OCI-LY1 (cell line): ENCODE measurements at regions not wholly inside any gene's neighbourhood (a gene's known extent, or its start where the extent isn't known, plus 50 kb on each side); places are given as distances from the start of the nearest gene placed in this dataset.

ENCODE experiments used
- H2AFZ ChIP-seq: fragments of 200-600 bp; sonication (generic), shearing (Covaris generic); 2 replicates; pipeline ENCODE4 v1.6.0; 2014; ENCODE audit warnings: antibody characterized with exemption, mild to moderate bottlenecking, low read length
- H3F3A ChIP-seq: fragments of 200-600 bp; sonication (generic), shearing (Covaris generic); 2 replicates; pipeline ENCODE4 v1.6.0; 2014; ENCODE audit warnings: mild to moderate bottlenecking, antibody characterized with exemption, low read length, moderate library complexity; ENCODE audit not compliant: insufficient read depth
- H3K27ac ChIP-seq: fragments of 200-600 bp; sonication (generic); 2 replicates; pipeline ENCODE4 v1.5.1; 2014; ENCODE audit warnings: low read length, mixed run types, mild to moderate bottlenecking, low read depth; ENCODE audit not compliant: poor library complexity, severe bottlenecking
- H3K27me3 ChIP-seq: fragments of 200-600 bp; sonication (generic); 2 replicates; pipeline ENCODE4 v1.6.0; 2014; ENCODE audit warnings: antibody characterized with exemption, mild to moderate bottlenecking, low read length, moderate library complexity; ENCODE audit not compliant: insufficient read depth
- H3K36me3 ChIP-seq: fragments of 200-600 bp; sonication (generic); 2 replicates; pipeline ENCODE4 v1.6.1; 2014; ENCODE audit warnings: mild to moderate bottlenecking, antibody characterized with exemption, low read length, moderate library complexity, mixed read lengths; ENCODE audit not compliant: insufficient read depth
- H3K4me1 ChIP-seq: fragments of 200-600 bp; sonication (generic); 2 replicates; pipeline ENCODE4 v1.5.1; 2014; ENCODE audit warnings: mild to moderate bottlenecking, low read length, moderate library complexity; ENCODE audit not compliant: insufficient read depth, severe bottlenecking
- H3K4me2 ChIP-seq: fragments of 200-600 bp; sonication (generic), shearing (Covaris generic); 2 replicates; pipeline ENCODE4 v1.6.1; 2014; ENCODE audit warnings: low read length
- H3K4me3 ChIP-seq: fragments of 200-600 bp; sonication (generic); 2 replicates; pipeline ENCODE4 v1.5.1; 2014; ENCODE audit warnings: low read length, low read depth, mild to moderate bottlenecking, mixed read lengths; ENCODE audit not compliant: poor library complexity, severe bottlenecking
- H3K79me2 ChIP-seq: fragments of 200-600 bp; shearing (Covaris generic); 2 replicates; pipeline ENCODE4 v1.6.1; 2016; ENCODE audit warnings: mixed run types, low read length, mixed read lengths; ENCODE audit not compliant: insufficient read depth
- H3K9ac ChIP-seq: fragments of 200-600 bp; sonication (generic), shearing (Covaris generic); 2 replicates; pipeline ENCODE4 v1.6.1; 2014; ENCODE audit warnings: mild to moderate bottlenecking, low read length, mixed read lengths
- H3K9me2 ChIP-seq: fragments of 200-600 bp; sonication (generic), shearing (Covaris generic); 2 replicates; pipeline ENCODE4 v1.6.1; 2014; ENCODE audit warnings: low read depth, mild to moderate bottlenecking, low read length, mixed read lengths
- H3K9me3 ChIP-seq: fragments of 200-600 bp; shearing (Covaris generic); 2 replicates; pipeline ENCODE4 v1.6.1; 2014; ENCODE audit warnings: low read length, mixed read lengths
- H4K20me1 ChIP-seq: fragments of 200-600 bp; sonication (generic), shearing (Covaris generic); 2 replicates; pipeline ENCODE4 v1.6.0; 2016; ENCODE audit warnings: mild to moderate bottlenecking, low read length; ENCODE audit not compliant: insufficient read depth
- CTCF ChIP-seq: fragments of 200-600 bp; sonication (generic), shearing (Covaris generic); IDR thresholded peaks from 2 replicates; pipeline ENCODE4 v1.5.1; 2017; ENCODE audit warnings: mild to moderate bottlenecking, antibody characterized with exemption, low read length, moderate library complexity, mixed read lengths
- EZH2 ChIP-seq: fragments of 200-600 bp; sonication (generic), shearing (Covaris generic); IDR thresholded peaks from 2 replicates; pipeline ENCODE4 v1.8.0; 2017; ENCODE audit warnings: borderline replicate concordance, mixed run types, mild to moderate bottlenecking, antibody characterized with exemption, low read length, moderate library complexity, mixed read lengths

- H3K27ac ChIP-seq, result no peak overlapping the region
- TF ChIP-seq CTCF (no peak), EZH2 (no peak)
- no peak overlapping the region for H3K4me2 ChIP-seq
These were observed 54.7 kb downstream of the SMIM38 start for GRCh38 chr11:69210310-69211035.

DNA sequence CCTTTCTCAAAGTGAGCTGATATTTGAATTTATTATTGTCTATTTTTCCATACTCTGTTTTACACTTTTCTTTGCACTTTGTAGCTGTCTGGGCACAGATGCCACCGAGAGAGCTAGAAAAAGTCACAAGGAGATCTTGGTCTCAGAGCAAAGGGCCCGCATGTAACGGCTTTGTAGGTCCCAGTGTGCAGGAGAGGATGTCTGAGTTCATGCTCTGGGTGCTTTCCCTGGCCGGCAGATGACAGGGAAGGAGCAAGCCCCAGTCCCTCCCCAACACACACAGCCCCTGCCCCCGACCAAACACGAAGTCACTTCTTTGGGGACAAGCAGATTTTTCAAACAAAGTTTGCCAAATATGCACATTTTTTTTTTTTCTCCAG is 55.8 kb downstream of the SMIM38 start:
- no peaks in the 10 kb centered on the region for H3K9me3 ChIP-seq
- H3K4me1 ChIP-seq, result no peaks in the 10 kb centered on the region
- H4K20me1 ChIP-seq, result no peaks in the 10 kb centered on the region
- H2AFZ ChIP-seq, result no peak overlapping the region
- H3K27me3 ChIP-seq, result peaks cover 7% of the 10 kb centered on the region; the same call in 1 of the 2 replicates
- no peak overlapping the region for H3K4me2 ChIP-seq
- H3K79me2 ChIP-seq, result no peaks in the 10 kb centered on the region
- no peak overlapping the region for H3K4me3 ChIP-seq
- no peaks in the 10 kb centered on the region for H3K9me2 ChIP-seq
- H3K36me3 ChIP-seq, result no peaks in the 10 kb centered on the region
- no peak overlapping the region for H3K9ac ChIP-seq
- no peaks in the 10 kb centered on the region for H3F3A ChIP-seq
- no peak for TF ChIP-seq EZH2
- TF ChIP-seq CTCF, result no peak
- no peak overlapping the region for H3K27ac ChIP-seq

More at GRCh38 chr11:69210310-69211035, 54.7 kb downstream of the SMIM38 start:
- Histone ChIP-seq H3K9me3 (no peaks in the 10 kb centered on the region), H3K27me3 (peaks cover 7% of the 10 kb centered on the region; the same call in 1 of the 2 replicates), H4K20me1 (no peaks in the 10 kb centered on the region), H3K9ac (no peak overlapping the region), H3K79me2 (no peaks in the 10 kb centered on the region), H3K36me3 (no peaks in the 10 kb centered on the region), H3K4me3 (no peak overlapping the region), H3F3A (no peaks in the 10 kb centered on the region), H3K4me1 (no peaks in the 10 kb centered on the region), H3K9me2 (no peaks in the 10 kb centered on the region), H2AFZ (no peak overlapping the region)

DNA sequence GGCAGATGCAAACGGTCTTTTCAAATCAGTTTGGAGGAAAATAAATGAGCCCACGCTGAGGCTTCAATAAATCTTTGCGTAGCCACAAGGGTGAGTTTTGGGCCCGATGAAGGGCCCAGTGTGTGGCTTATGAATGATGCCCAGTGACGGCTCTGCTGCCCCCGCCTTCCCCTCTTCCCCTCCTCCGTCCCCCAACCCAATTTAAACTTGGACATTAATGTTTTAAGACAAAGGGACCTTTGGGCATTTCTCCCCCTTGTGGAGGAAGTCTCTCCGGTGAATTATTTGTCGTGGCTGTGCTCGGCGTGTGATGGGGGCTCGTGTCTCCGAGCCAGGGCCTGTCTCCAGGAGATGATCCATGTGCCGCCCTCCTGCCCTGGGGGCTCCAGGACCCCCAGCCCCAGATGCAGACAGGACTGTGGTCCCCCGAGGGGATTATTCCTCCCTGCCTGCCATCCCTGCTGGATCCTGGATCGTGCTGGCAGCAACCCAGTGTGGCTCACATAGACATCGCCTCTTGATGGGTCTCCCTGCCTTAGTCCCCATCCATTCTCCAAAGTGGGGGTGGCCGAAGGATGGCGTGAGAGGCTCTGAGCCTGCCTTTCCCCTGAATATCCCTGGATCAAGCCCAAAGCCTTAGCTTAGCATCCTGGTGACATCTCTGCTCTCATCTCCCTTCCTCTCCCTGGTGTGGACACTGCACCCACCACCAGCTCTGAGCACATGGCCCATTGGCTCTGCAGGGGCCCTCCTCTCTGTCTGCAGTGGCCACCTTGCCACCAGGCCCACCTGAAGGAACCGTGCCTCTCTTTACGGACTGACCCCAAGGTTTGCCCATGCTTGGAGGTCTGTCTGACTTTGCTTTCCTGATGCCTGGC is 56.4 kb downstream of the SMIM38 start:
- Histone ChIP-seq H3K9me2 (no peaks in the 10 kb centered on the region), H3K9me3 (no peaks in the 10 kb centered on the region), H3K9ac (no peak overlapping the region), H3K79me2 (no peaks in the 10 kb centered on the region), H3K4me1 (no peaks in the 10 kb centered on the region), H3K27ac (no peak overlapping the region), H3K27me3 (peaks cover 4% of the 10 kb centered on the region; the same call in 1 of the 2 replicates), H3F3A (no peaks in the 10 kb centered on the region), H3K36me3 (no peaks in the 10 kb centered on the region), H4K20me1 (no peaks in the 10 kb centered on the region), H2AFZ (no peak overlapping the region), H3K4me2 (no peak overlapping the region), H3K4me3 (no peak overlapping the region)
- TF ChIP-seq CTCF (no peak), EZH2 (no peak)
